Cardiac muscle cell (in vitro differentiated cells and primary cell): ENCODE measurements at regions not wholly inside any gene's neighbourhood (a gene's known extent, or its start where the extent isn't known, plus 50 kb on each side); places are given as distances from the start of the nearest gene placed in this dataset.

Experiments
- DNase-seq, 2 donors: peaks; one replicate each; pipeline versions ENCODE4 v3.0.0 to v3.0.0-alpha.2; 2010 to 2017; ENCODE audit warnings: low read depth in 1 of 2, low spot score in 1 of 2
- H3K27ac ChIP-seq: fragments of 200-600 bp; sonication (generic); 2 replicates; pipeline ENCODE4 v1.5.1; 2016
- H3K27me3 ChIP-seq: fragments of 200-600 bp; sonication (generic); 2 replicates; pipeline ENCODE4 v1.6.0; 2016; ENCODE audit warnings: control low read depth
- H3K36me3 ChIP-seq: fragments of 200-600 bp; sonication (generic); 2 replicates; pipeline ENCODE4 v1.5.1; 2016; ENCODE audit warnings: control low read depth
- H3K4me1 ChIP-seq: fragments of 200-600 bp; sonication (generic); 2 replicates; pipeline ENCODE4 v1.8.1; 2017; ENCODE audit warnings: low read depth, mild to moderate bottlenecking, mixed run types
- H3K4me3 ChIP-seq: fragments of 200-600 bp; sonication (generic); 2 replicates; pipeline ENCODE4 v1.5.1; 2016; ENCODE audit warnings: mild to moderate bottlenecking
- H3K9me3 ChIP-seq: fragments of 200-600 bp; sonication (generic); 2 replicates; pipeline ENCODE4 v1.5.1; 2017; ENCODE audit warnings: low read depth, mild to moderate bottlenecking, control low read depth
- TF ChIP-seq, protein P1 (sequence below): IDR thresholded peaks from 2 replicates; pipeline ENCODE4 v1.5.1; 2012; ENCODE audit warnings: low read depth, mild to moderate bottlenecking, low read length

DNA sequence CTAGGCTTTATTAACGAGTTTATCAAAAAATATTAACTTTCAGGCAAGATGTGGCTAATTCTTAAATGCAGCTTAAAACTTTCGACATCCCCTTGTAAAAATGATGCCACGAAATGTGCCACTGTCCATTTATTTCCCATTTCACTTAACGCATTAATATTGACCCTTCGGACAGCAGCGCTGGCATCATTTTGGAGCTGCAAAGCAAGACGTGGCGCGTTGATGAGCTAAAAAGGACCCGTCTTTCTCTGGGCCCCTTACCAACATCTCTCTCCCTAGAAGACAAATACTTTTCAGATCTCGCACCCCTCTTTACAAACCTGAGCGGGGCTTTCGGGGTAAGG lies 367.9 kb downstream of the MTX2 start:
- no peak for DNase-seq
- Histone ChIP-seq H3K27ac (no peak overlapping the region), H3K27me3 (peaks cover 97% of the 10 kb centered on the region), H3K9me3 (no peaks in the 10 kb centered on the region), H3K4me3 (peak overlapping the region; percentile 41), H3K36me3 (no peaks in the 10 kb centered on the region), H3K4me1 (no peaks in the 10 kb centered on the region)
- TF ChIP-seq, protein P1, sequence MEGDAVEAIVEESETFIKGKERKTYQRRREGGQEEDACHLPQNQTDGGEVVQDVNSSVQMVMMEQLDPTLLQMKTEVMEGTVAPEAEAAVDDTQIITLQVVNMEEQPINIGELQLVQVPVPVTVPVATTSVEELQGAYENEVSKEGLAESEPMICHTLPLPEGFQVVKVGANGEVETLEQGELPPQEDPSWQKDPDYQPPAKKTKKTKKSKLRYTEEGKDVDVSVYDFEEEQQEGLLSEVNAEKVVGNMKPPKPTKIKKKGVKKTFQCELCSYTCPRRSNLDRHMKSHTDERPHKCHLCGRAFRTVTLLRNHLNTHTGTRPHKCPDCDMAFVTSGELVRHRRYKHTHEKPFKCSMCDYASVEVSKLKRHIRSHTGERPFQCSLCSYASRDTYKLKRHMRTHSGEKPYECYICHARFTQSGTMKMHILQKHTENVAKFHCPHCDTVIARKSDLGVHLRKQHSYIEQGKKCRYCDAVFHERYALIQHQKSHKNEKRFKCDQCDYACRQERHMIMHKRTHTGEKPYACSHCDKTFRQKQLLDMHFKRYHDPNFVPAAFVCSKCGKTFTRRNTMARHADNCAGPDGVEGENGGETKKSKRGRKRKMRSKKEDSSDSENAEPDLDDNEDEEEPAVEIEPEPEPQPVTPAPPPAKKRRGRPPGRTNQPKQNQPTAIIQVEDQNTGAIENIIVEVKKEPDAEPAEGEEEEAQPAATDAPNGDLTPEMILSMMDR, result no peak

DNA sequence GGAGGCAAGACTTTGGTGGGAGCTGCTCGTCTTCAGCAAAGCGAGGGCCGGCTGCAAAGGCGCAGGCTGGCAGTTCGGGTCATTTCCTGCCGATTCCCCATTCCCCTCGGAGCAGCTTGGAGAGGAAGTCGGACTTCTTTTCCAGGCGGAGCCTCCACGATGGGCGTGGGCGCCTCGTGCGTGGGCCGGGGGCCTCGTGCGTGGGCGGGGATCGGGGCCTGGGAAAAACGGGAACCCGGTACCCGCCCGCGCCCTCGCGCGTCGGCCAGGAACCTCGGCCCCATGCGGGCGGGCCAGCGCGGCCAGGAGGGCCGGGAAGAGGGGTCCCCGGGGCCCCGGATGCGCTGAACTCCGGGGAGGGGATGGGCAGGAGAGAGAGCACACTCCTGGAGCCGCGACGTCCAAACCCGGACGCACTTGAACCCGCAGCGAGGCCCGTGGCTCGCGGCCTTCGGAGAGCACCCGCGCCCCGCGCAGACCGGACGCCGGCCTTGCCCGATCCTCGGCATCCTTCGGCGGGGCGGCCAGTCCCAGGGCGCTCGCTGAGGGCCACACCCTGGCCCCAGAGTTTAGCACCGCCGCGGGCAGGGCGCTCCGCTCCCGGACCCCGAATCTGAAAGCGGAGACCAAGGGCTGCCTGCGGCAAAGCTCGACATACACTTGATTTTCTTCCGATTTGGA lies 368.4 kb downstream of the MTX2 start:
- H3K9me3 ChIP-seq, result no peaks in the 10 kb centered on the region
- H3K36me3 ChIP-seq, result no peaks in the 10 kb centered on the region
- no peak overlapping the region for H3K27ac ChIP-seq
- peaks cover 95% of the 10 kb centered on the region for H3K27me3 ChIP-seq
- peak in 1 of 2 donors; percentile 62 for DNase-seq
- H3K4me3 ChIP-seq, result peak overlapping the region; percentile 41
- no peaks in the 10 kb centered on the region for H3K4me1 ChIP-seq
- TF ChIP-seq, protein P1, result peak; percentile 5

DNA sequence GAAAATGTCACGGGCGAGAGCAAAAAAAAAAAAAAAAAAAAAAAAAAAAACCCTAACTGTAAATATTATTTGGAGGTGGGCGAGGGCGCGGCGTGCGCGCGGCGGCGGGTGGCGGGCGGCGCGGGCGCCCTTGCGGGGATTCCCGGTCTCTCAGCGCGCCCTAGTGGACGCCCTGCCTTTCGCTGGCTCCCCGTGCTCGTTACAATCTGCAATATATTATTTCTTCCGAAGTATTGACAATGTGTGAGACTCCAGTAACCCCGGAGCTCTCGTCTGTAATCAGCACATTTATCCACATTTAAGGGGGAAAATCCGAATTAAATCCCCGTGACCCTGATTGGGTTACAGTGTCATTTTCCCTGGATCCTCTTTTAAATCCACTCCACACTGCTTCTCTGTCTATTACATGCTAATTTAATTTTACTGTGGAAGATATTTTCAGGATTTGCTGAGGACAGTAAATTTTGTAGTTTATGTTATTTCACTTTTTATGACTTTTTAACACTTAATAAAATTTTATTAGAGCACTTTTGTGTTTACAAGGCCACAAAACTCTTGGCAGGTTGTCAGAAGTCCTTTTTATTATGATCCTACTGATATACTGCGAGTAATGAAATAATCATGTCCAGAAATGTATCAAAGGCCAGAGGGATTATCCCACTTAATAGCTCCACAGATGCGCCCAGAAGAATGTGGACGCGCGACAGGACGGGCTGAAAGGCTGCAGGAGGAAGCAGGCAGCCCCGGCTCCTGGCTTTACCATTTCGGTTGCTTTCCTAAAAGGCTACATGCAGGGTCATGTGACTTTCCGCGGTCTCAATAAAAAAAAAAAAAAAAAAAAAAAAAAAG lies 369.1 kb downstream of the MTX2 start:
- no peak overlapping the region for H3K27ac ChIP-seq
- no peaks in the 10 kb centered on the region for H3K36me3 ChIP-seq
- H3K27me3 ChIP-seq, result peaks cover 97% of the 10 kb centered on the region
- TF ChIP-seq, protein P1, result peak; percentile 63
- no peaks in the 10 kb centered on the region for H3K4me1 ChIP-seq
- peak overlapping the region; percentile 41 for H3K4me3 ChIP-seq
- peak; percentile 66 to 78 for DNase-seq
- no peaks in the 10 kb centered on the region for H3K9me3 ChIP-seq

DNA sequence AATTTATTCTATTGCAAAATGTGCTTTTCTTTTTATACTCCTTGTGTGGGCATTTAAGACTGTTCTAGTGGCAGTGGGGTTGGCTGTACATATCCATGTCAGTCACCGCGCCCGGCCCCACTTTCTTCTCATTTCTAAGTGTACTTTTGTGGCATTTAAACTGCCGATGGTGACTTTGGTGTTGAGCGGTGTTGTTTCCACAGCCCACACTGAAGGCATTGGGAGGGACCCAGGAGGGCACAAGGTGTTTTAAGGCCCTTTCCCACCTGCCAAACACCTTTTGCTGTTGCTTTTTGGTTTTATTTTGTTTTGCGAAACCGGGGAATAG lies 369.7 kb downstream of the MTX2 start:
- Histone ChIP-seq H3K36me3 (no peaks in the 10 kb centered on the region), H3K27me3 (peaks cover 96% of the 10 kb centered on the region), H3K4me3 (no peak overlapping the region), H3K9me3 (no peaks in the 10 kb centered on the region), H3K27ac (no peak overlapping the region), H3K4me1 (no peaks in the 10 kb centered on the region)
- TF ChIP-seq, protein P1, result no peak
- DNase-seq, result no peak

DNA sequence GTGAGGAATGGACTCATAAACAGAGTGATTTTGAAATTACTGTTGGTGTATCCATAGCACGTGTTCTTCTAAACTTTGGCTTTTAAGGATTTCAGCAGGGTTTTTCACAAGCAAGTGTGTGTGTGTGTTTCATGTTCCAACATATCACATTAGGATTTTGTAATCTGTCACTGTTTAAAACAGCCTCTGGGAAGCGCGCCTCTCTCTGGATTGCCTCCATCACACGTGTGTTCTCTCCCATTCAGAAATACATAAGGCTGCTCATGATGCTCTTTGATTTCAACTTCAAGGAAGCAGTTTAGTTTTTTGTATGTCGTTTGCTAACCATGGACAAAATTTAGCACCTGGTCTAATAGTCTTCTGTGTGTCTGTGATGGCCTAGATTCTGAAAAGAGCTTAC lies 370.4 kb downstream of the MTX2 start:
- Histone ChIP-seq H3K4me3 (no peak overlapping the region), H3K4me1 (no peaks in the 10 kb centered on the region), H3K27me3 (peaks cover 96% of the 10 kb centered on the region), H3K36me3 (no peaks in the 10 kb centered on the region), H3K9me3 (no peaks in the 10 kb centered on the region), H3K27ac (no peak overlapping the region)
- no peak for DNase-seq
- TF ChIP-seq, protein P1, result no peak
